ENCODE measurements at regions not wholly inside any gene's neighbourhood (a gene's known extent, or its start where the extent isn't known, plus 50 kb on each side); places are given as distances from the start of the nearest gene placed in this dataset.

DNA sequence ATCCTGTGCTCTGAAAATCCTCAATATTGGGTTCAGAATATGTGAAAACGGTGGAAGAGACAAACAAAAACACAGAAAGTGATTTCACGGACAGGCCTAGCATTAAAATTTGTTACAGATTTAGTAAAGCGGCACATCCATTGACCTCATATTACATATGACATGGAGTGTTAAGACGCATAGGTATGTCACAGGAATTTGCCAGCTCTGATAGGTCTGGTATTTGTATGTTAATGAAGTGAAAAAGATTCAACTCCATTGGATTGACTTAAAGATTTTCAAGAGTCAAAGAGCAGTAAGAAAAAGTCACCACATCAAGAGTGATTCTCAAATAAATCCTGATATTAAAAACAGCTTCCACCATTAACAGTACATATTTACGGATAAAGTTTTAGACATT, 396.5 kb upstream of the SEMA6A start:
- TF ChIP-seq CTCF (IDR thresholded peaks at IDR 0.05; ENCODE audit: low read depth, low read length) (no peak), EZH2phosphoT487 (IDR thresholded peaks at IDR 0.05; ENCODE audit: low read depth) (no peak)

Measured in OCI-LY3 (cell line).